ENCODE measurements at regions not wholly inside any gene's neighbourhood (a gene's known extent, or its start where the extent isn't known, plus 50 kb on each side); places are given as distances from the start of the nearest gene placed in this dataset.
"Not testable (repeated sequence)": the region's sequence is repeated elsewhere in the genome, so short reads cannot be mapped to it uniquely, and the experiment has no call there.

DNA sequence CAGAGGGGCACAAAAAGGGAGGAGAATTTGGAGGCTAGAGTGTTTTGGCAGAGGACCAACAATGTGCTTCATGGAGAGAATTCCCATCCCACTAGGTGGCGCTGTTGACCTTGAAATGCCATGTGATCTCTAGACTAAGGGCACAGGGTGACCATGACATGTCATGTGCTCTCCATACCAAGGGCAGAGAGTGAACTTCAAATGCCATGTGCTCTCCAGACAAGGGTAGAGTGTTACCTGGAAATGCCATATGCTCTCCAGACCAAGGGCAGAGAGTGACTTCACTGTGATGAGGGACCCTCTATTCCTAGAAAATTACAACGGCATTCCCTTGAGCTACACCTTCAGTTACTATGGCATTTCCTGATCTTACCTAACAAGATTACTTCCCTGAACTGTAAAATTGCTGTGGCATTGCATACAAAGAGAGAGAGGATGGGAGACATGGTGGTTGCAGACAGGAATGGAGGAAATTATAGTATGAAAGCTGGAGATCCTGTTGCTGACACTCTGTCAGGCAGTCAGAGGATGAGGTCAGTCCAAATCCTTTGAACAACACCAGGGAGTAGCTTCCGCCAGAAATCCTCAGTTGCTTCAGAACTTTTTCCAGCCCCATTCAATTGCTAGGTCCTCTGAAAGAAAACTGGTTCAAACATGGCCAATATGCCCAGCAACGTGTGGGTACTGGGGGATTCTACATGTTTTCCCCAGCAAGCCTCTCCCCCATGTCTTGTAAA, 60.9 kb upstream of the ACSM6 start:
- Histone ChIP-seq H3K9me3 (ENCODE audit: insufficient read depth, low read depth, low read length) (no peaks in the 10 kb centered on the region), H3K9ac (ENCODE audit: low read length) (no peak overlapping the region), H3K79me2 (ENCODE audit: insufficient read depth, low read length) (no peaks in the 10 kb centered on the region), H3K4me3 (ENCODE audit: insufficient read depth, low read depth, low read length) (no peak overlapping the region), H2AFZ (ENCODE audit: low read depth, low read length) (no peak overlapping the region), H3K27ac (ENCODE audit: low read depth, low read length) (no peak overlapping the region), H4K20me1 (ENCODE audit: insufficient read depth, low read length) (no peaks in the 10 kb centered on the region), H3K4me1 (ENCODE audit: insufficient read depth, low read length) (no peaks in the 10 kb centered on the region), H3K4me2 (ENCODE audit: low read length) (no peak overlapping the region), H3K36me3 (ENCODE audit: insufficient read depth, low read length) (no peaks in the 10 kb centered on the region), H3K27me3 (ENCODE audit: insufficient read depth, low read length) (no peaks in the 10 kb centered on the region)
- Mint-ChIP-seq H3K27me3 (ENCODE audit: low read depth, unreplicated experiment) (no peaks in the 10 kb centered on the region), H3K36me3 (ENCODE audit: low read depth, unreplicated experiment) (peaks cover 7% of the 10 kb centered on the region), H3K4me3 (ENCODE audit: unreplicated experiment) (no peak overlapping the region), H3K27ac (ENCODE audit: unreplicated experiment) (no peak overlapping the region), H3K4me1 (ENCODE audit: low read depth, unreplicated experiment) (no peaks in the 10 kb centered on the region), H3K9me3 (ENCODE audit: unreplicated experiment) (peaks cover 6% of the 10 kb centered on the region)
- no peak for TF ChIP-seq EZH2 (IDR thresholded peaks at IDR 0.05; ENCODE audit: insufficient read depth, low read length)
- TF ChIP-seq, protein P1, sequence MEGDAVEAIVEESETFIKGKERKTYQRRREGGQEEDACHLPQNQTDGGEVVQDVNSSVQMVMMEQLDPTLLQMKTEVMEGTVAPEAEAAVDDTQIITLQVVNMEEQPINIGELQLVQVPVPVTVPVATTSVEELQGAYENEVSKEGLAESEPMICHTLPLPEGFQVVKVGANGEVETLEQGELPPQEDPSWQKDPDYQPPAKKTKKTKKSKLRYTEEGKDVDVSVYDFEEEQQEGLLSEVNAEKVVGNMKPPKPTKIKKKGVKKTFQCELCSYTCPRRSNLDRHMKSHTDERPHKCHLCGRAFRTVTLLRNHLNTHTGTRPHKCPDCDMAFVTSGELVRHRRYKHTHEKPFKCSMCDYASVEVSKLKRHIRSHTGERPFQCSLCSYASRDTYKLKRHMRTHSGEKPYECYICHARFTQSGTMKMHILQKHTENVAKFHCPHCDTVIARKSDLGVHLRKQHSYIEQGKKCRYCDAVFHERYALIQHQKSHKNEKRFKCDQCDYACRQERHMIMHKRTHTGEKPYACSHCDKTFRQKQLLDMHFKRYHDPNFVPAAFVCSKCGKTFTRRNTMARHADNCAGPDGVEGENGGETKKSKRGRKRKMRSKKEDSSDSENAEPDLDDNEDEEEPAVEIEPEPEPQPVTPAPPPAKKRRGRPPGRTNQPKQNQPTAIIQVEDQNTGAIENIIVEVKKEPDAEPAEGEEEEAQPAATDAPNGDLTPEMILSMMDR (IDR thresholded peaks at IDR 0.05; ENCODE audit: insufficient read depth, low read depth, low read length) = peak; percentile 80
- peak; percentile 43 for DNase-seq (ENCODE audit: low read depth)
- FAIRE-seq = peak; percentile 62

GRCh38 chr10:95130429-95130828, 61.1 kb upstream of the CYP2C8 start:
- H3K36me3 Mint-ChIP-seq (ENCODE audit: low read depth, unreplicated experiment); H3K79me2 ChIP-seq (ENCODE audit: insufficient read depth, low read length); H3K9ac ChIP-seq (ENCODE audit: low read length); H3K27ac ChIP-seq (ENCODE audit: low read depth, low read length); H4K20me1 ChIP-seq (ENCODE audit: insufficient read depth, low read length); H3K36me3 ChIP-seq (ENCODE audit: insufficient read depth, low read length); H3K4me1 ChIP-seq (ENCODE audit: insufficient read depth, low read length); H3K4me2 ChIP-seq (ENCODE audit: low read length); H3K4me1 Mint-ChIP-seq (ENCODE audit: low read depth, unreplicated experiment); H3K4me3 ChIP-seq (ENCODE audit: insufficient read depth, low read depth, low read length); H3K27me3 ChIP-seq (ENCODE audit: insufficient read depth, low read length); H3K27me3 Mint-ChIP-seq (ENCODE audit: low read depth, unreplicated experiment); H2AFZ ChIP-seq (ENCODE audit: low read depth, low read length); DNase-seq (ENCODE audit: low read depth); H3K9me3 Mint-ChIP-seq (ENCODE audit: unreplicated experiment); H3K27ac Mint-ChIP-seq (ENCODE audit: unreplicated experiment); H3K4me3 Mint-ChIP-seq (ENCODE audit: unreplicated experiment); H3K9me3 ChIP-seq (ENCODE audit: insufficient read depth, low read depth, low read length); FAIRE-seq: not testable (repeated sequence)

GRCh38 chr10:95125582-95125981, 56.3 kb upstream of the CYP2C8 start:
- Mint-ChIP-seq H3K27me3 (ENCODE audit: low read depth, unreplicated experiment) (no peaks in the 10 kb centered on the region), H3K36me3 (ENCODE audit: low read depth, unreplicated experiment) (peaks cover 2% of the 10 kb centered on the region), H3K4me1 (ENCODE audit: low read depth, unreplicated experiment) (no peaks in the 10 kb centered on the region), H3K9me3 (ENCODE audit: unreplicated experiment) (peaks cover 10% of the 10 kb centered on the region), H3K4me3 (ENCODE audit: unreplicated experiment) (no peak overlapping the region), H3K27ac (ENCODE audit: unreplicated experiment) (no peak overlapping the region)
- Histone ChIP-seq H3K9ac (ENCODE audit: low read length) (no peak overlapping the region), H3K4me3 (ENCODE audit: insufficient read depth, low read depth, low read length) (no peak overlapping the region), H3K9me3 (ENCODE audit: insufficient read depth, low read depth, low read length) (no peaks in the 10 kb centered on the region), H4K20me1 (ENCODE audit: insufficient read depth, low read length) (no peaks in the 10 kb centered on the region), H3K4me1 (ENCODE audit: insufficient read depth, low read length) (no peaks in the 10 kb centered on the region), H3K79me2 (ENCODE audit: insufficient read depth, low read length) (no peaks in the 10 kb centered on the region), H3K27ac (ENCODE audit: low read depth, low read length) (no peak overlapping the region), H2AFZ (ENCODE audit: low read depth, low read length) (no peak overlapping the region), H3K36me3 (ENCODE audit: insufficient read depth, low read length) (no peaks in the 10 kb centered on the region), H3K4me2 (ENCODE audit: low read length) (no peak overlapping the region), H3K27me3 (ENCODE audit: insufficient read depth, low read length) (no peaks in the 10 kb centered on the region)
- DNase-seq (ENCODE audit: low read depth) (no peak), FAIRE-seq (no peak)
- no peak for TF ChIP-seq EZH2 (IDR thresholded peaks at IDR 0.05; ENCODE audit: insufficient read depth, low read length)
- TF ChIP-seq, protein P1 (IDR thresholded peaks at IDR 0.05; ENCODE audit: insufficient read depth, low read depth, low read length) = no peak
